HG03097 (cell line): ENCODE measurements at regions not wholly inside any gene's neighbourhood (a gene's known extent, or its start where the extent isn't known, plus 50 kb on each side); places are given as distances from the start of the nearest gene placed in this dataset.
A peak's percentile ranks its signal among the peaks of the same experiment; 100 is the strongest.
"Not testable (repeated sequence)": the region's sequence is repeated elsewhere in the genome, so short reads cannot be mapped to it uniquely, and the experiment has no call there.

Experiments used
- ATAC-seq: cut with Tn5 transposase; IDR thresholded peaks from one replicate; pipeline ENCODE4 v1.9.1; 2021; ENCODE audit not compliant: unreplicated experiment, low FRiP score

- ATAC-seq: no peak
Measured at GRCh38 chr3:176879710-176880109, 317.6 kb downstream of the TBL1XR1 start.

- no peak for ATAC-seq
Measured at GRCh38 chr3:176873261-176873660, 324.0 kb downstream of the TBL1XR1 start.

- ATAC-seq: peak; percentile 96
Measured at GRCh38 chr3:176872771-176873209, 324.5 kb downstream of the TBL1XR1 start.

- ATAC-seq: no peak
Measured at GRCh38 chr3:176870451-176870850, 326.8 kb downstream of the TBL1XR1 start.

GRCh38 chr3:176867681-176868663 is 329.3 kb downstream of the TBL1XR1 start:
- ATAC-seq: no peak

GRCh38 chr3:176861137-176861536 is 336.1 kb downstream of the TBL1XR1 start:
- no peak for ATAC-seq

- ATAC-seq: no peak
Measured at GRCh38 chr3:176856721-176857120, 340.6 kb downstream of the TBL1XR1 start.

GRCh38 chr3:176855901-176856486 is 341.3 kb downstream of the TBL1XR1 start:
- ATAC-seq: no peak

- ATAC-seq: no peak
Measured at GRCh38 chr3:176855213-176855612, 342.1 kb downstream of the TBL1XR1 start.

- ATAC-seq: no peak
Measured at GRCh38 chr3:176850498-176850897, 346.8 kb downstream of the TBL1XR1 start.

GRCh38 chr3:176848431-176849214 is 348.7 kb downstream of the TBL1XR1 start:
- ATAC-seq: no peak

GRCh38 chr3:176842914-176843313 is 354.4 kb downstream of the TBL1XR1 start:
- no peak for ATAC-seq

GRCh38 chr3:176840641-176841286 is 356.5 kb downstream of the TBL1XR1 start:
- ATAC-seq: no peak

GRCh38 chr3:176839901-176840300 is 357.4 kb downstream of the TBL1XR1 start:
- ATAC-seq: no peak

- no peak for ATAC-seq
Measured at GRCh38 chr3:176839466-176839865, 357.8 kb downstream of the TBL1XR1 start.

- not testable (repeated sequence) for ATAC-seq
Measured at GRCh38 chr3:176827244-176827643, 370.0 kb downstream of the TBL1XR1 start.

GRCh38 chr3:176824811-176825210 is 372.5 kb downstream of the TBL1XR1 start:
- no peak for ATAC-seq

- ATAC-seq: no peak
Measured at GRCh38 chr3:176820764-176821163, 376.5 kb downstream of the TBL1XR1 start.

GRCh38 chr3:176816937-176817336 is 380.3 kb downstream of the TBL1XR1 start:
- no peak for ATAC-seq

- peak; percentile 98 for ATAC-seq
Measured at GRCh38 chr3:176814285-176814684, 383.0 kb downstream of the TBL1XR1 start.
